H9 (cell line): ENCODE measurements at regions not wholly inside any gene's neighbourhood (a gene's known extent, or its start where the extent isn't known, plus 50 kb on each side); places are given as distances from the start of the nearest gene placed in this dataset.

ENCODE experiments used
- DNase-seq: peaks from one replicate; pipeline ENCODE4 v3.0.0-alpha.2; 2017
- H2AFZ ChIP-seq: one replicate; pipeline ENCODE4 v1.6.1; 2013; ENCODE audit warnings: mild to moderate bottlenecking, low read length, control low read depth, moderate library complexity
- H2AK5ac ChIP-seq: 2 replicates; pipeline ENCODE4 v1.6.1; 2013; ENCODE audit warnings: low read length, control low read depth, mixed read lengths; ENCODE audit not compliant: insufficient read length
- H2BK120ac ChIP-seq: one replicate; pipeline ENCODE4 v1.6.1; 2013; ENCODE audit warnings: low read depth, mild to moderate bottlenecking, low read length, control low read depth, inconsistent platforms; ENCODE audit not compliant: poor library complexity, severe bottlenecking
- H2BK12ac ChIP-seq: 2 replicates; pipeline ENCODE4 v1.6.1; 2013; ENCODE audit warnings: low read length, control low read depth, mixed read lengths, low read depth; ENCODE audit not compliant: insufficient read length
- H2BK15ac ChIP-seq: 2 replicates; pipeline ENCODE4 v1.6.1; 2013; ENCODE audit warnings: low read depth, low read length, control low read depth
- H2BK20ac ChIP-seq: one replicate; pipeline ENCODE4 v1.6.1; 2013; ENCODE audit warnings: low read depth, mild to moderate bottlenecking, low read length, control low read depth, inconsistent platforms; ENCODE audit not compliant: poor library complexity, severe bottlenecking
- H2BK5ac ChIP-seq: 2 replicates; pipeline ENCODE4 v1.6.1; 2013; ENCODE audit warnings: low read length, control low read depth, mixed read lengths; ENCODE audit not compliant: insufficient read length
- H3K14ac ChIP-seq: 2 replicates; pipeline ENCODE4 v1.6.1; 2013; ENCODE audit warnings: low read length, control low read depth; ENCODE audit not compliant: insufficient read depth
- H3K18ac ChIP-seq: 2 replicates; pipeline ENCODE4 v1.6.1; 2013; ENCODE audit warnings: low read depth, mild to moderate bottlenecking, mixed read lengths, low read length, control low read depth; ENCODE audit not compliant: insufficient read length
- H3K23ac ChIP-seq: 2 replicates; pipeline ENCODE4 v1.6.1; 2013; ENCODE audit warnings: low read length, control low read depth, mixed read lengths, low read depth; ENCODE audit not compliant: insufficient read length
- H3K23me2 ChIP-seq: 2 replicates; pipeline ENCODE4 v1.6.1; 2013; ENCODE audit warnings: low read depth, mild to moderate bottlenecking, mixed read lengths, low read length, control low read depth; ENCODE audit not compliant: insufficient read length, poor library complexity, severe bottlenecking
- H3K27ac ChIP-seq: 2 replicates; pipeline ENCODE4 v1.5.1; 2013; ENCODE audit warnings: low read length, control low read depth, mixed read lengths, low read depth; ENCODE audit not compliant: insufficient read length
- H3K27me3 ChIP-seq: 2 replicates; pipeline ENCODE4 v1.6.1; 2013; ENCODE audit warnings: low read length, control low read depth, inconsistent platforms; ENCODE audit not compliant: insufficient read depth
- H3K4ac ChIP-seq: 2 replicates; pipeline ENCODE4 v1.6.1; 2013; ENCODE audit warnings: low read depth, mild to moderate bottlenecking, control low read depth, inconsistent platforms, low read length, moderate library complexity
- H3K4me1 ChIP-seq: 2 replicates; pipeline ENCODE4 v1.6.1; 2013; ENCODE audit warnings: low read length, control low read depth, inconsistent platforms; ENCODE audit not compliant: insufficient read depth
- H3K4me2 ChIP-seq: 2 replicates; pipeline ENCODE4 v1.6.1; 2013; ENCODE audit warnings: low read length, control low read depth, mixed read lengths; ENCODE audit not compliant: insufficient read length, insufficient read depth
- H3K56ac ChIP-seq: 2 replicates; pipeline ENCODE4 v1.6.1; 2013; ENCODE audit warnings: low read depth, mild to moderate bottlenecking, mixed read lengths, low read length, control low read depth; ENCODE audit not compliant: insufficient read length
- H3K79me1 ChIP-seq: 2 replicates; pipeline ENCODE4 v1.6.1; 2013; ENCODE audit warnings: low read depth, mild to moderate bottlenecking, moderate library complexity, low read length, control low read depth, inconsistent platforms; ENCODE audit not compliant: insufficient read depth, poor library complexity, severe bottlenecking
- H3K79me2 ChIP-seq: 2 replicates; pipeline ENCODE4 v1.6.1; 2013; ENCODE audit warnings: low read length, control low read depth, inconsistent platforms; ENCODE audit not compliant: insufficient read depth
- H3K9ac ChIP-seq: 2 replicates; pipeline ENCODE4 v1.6.1; 2013; ENCODE audit warnings: low read length, control low read depth, mixed read lengths; ENCODE audit not compliant: insufficient read length; ENCODE audit errors: extremely low read depth
- H3K9me3 ChIP-seq: one replicate; pipeline ENCODE4 v1.6.1; 2013; ENCODE audit warnings: low read depth, low read length, inconsistent platforms; ENCODE audit not compliant: control insufficient read depth
- H3T11ph ChIP-seq: one replicate; pipeline ENCODE4 v1.6.1; 2013; ENCODE audit warnings: mild to moderate bottlenecking, low read length, control low read depth, inconsistent platforms
- H4K20me1 ChIP-seq: one replicate; pipeline ENCODE4 v1.6.1; 2013; ENCODE audit not compliant: control insufficient read depth, insufficient read length, insufficient read depth
- H4K5ac ChIP-seq: 2 replicates; pipeline ENCODE4 v1.6.1; 2013; ENCODE audit warnings: low read depth, mild to moderate bottlenecking, mixed read lengths, low read length, control low read depth; ENCODE audit not compliant: insufficient read length
- H4K8ac ChIP-seq: replicated peaks from 2 replicates; pipeline ENCODE4 v1.6.1; 2013; ENCODE audit warnings: low read length, control low read depth, mixed read lengths, low read depth; ENCODE audit not compliant: insufficient read length
- H4K91ac ChIP-seq: 2 replicates; pipeline ENCODE4 v1.6.1; 2013; ENCODE audit warnings: low read depth, mild to moderate bottlenecking, moderate library complexity, mixed read lengths, low read length, control low read depth; ENCODE audit not compliant: insufficient read length
- H3K27ac Mint-ChIP-seq, 3 experiments: 2 replicates in 2 of 3; 3 replicates in 1 of 3; pipeline ENCODE4 v1.8.0; 2020 to 2021; ENCODE audit warnings: mixed read lengths in 3 of 3, mild to moderate bottlenecking in 1 of 3, moderate library complexity in 1 of 3
- H3K27me3 Mint-ChIP-seq: 2 replicates; pipeline ENCODE4 v1.8.0; 2021; ENCODE audit warnings: low read depth, mild to moderate bottlenecking, moderate library complexity, mixed read lengths
- H3K36me3 Mint-ChIP-seq, 3 experiments: 2 replicates in 2 of 3; 3 replicates in 1 of 3; pipeline ENCODE4 v1.8.0; 2020 to 2021; ENCODE audit warnings: low read depth in 3 of 3, mixed read lengths in 3 of 3; ENCODE audit not compliant: insufficient read depth in 1 of 3
- H3K4me1 Mint-ChIP-seq, 2 experiments: 2 replicates each; pipeline ENCODE4 v1.8.0; 2020; ENCODE audit warnings: mixed read lengths in 2 of 2
- H3K4me3 Mint-ChIP-seq, 2 experiments: 2 replicates in 1 of 2; 3 replicates in 1 of 2; pipeline ENCODE4 v1.8.0; 2020 to 2021; ENCODE audit warnings: mild to moderate bottlenecking in 2 of 2, mixed read lengths in 2 of 2, moderate library complexity in 1 of 2
- H3K9me3 Mint-ChIP-seq, 2 experiments: 2 replicates in 1 of 2; 3 replicates in 1 of 2; pipeline ENCODE4 v1.8.0; 2020; ENCODE audit warnings: mild to moderate bottlenecking in 2 of 2, mixed read lengths in 2 of 2, moderate library complexity in 1 of 2
- WGBS: extraction: QIAGEN DNeasy Blood & Tissue Kit; methylation state at CpG from one replicate; pipeline ENCODE4 v1.1.7; 2013; ENCODE audit warnings: missing lambda C conversion rate, low lambda C conversion rate, mixed read lengths; ENCODE audit not compliant: insufficient read length; ENCODE audit errors: extremely low coverage; 5-methylcytosine and 5-hydroxymethylcytosine counted together
- TF ChIP-seq, protein P1 (sequence below): fragments of 200-600 bp; sonication (generic); conservative IDR thresholded peaks from 3 replicates; pipeline ENCODE4 v1.8.0; 2021; ENCODE audit warnings: antibody characterized with exemption, mild to moderate bottlenecking

DNA sequence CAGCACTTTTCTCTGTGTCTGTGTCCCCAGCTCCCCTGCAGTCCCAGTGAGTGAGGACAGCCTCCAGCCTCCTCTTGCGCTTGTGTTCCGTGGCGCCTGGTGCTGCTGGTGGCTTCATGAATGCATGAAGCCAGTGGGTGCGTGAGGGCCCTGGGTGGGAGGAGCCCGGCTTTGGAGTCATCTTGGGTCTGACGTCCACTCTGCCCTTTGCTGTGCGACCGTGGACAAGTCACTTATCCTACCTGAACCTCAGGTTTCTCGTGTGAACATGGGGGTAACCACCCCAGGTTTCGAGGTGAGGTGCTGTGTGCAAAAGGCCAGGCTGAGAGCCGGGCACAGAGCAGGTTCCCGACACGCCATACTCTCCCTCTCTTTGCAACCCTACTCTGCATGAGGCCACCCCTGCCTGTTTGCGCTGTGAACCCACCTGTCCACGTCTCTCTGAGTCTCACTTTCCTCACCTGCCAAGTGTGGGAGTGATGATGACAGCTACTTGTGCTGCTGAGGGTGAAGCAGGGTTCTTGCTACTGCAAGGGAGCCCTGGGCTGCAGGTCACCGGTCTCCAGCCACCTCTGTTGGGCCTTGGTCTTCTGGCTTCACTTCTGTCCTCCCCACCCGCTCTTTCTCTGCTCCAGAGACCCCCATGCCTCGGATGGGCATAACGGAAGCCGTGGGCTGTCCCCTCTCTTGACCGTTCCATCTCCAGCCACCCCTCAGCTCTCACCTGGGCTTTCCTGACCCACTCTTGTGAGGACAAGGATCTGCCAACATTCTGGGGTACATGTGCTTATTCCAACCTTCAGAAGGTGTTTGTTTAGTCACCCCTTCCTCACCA lies 537.6 kb downstream of the TBC1D22A start:
- Mint-ChIP-seq H3K9me3 (peaks cover 52 to 55% of the 10 kb centered on the region in 2 experiments), H3K4me1 (no peaks in the 10 kb centered on the region), H3K36me3 (peaks cover 12 to 41% (median 18%) of the 10 kb centered on the region in 3 experiments; a peak in 6 of 7 replicates), H3K4me3 (no peak overlapping the region; a peak in 1 of 5 replicates), H3K27ac (no peak overlapping the region), H3K27me3 (peaks cover 6% of the 10 kb centered on the region)
- no peak overlapping the region for H4K5ac ChIP-seq
- no peak overlapping the region for H3T11ph ChIP-seq
- no peak overlapping the region for H2AK5ac ChIP-seq
- DNase-seq, result no peak
- H3K18ac ChIP-seq, result no peak overlapping the region
- no peaks in the 10 kb centered on the region for H3K23me2 ChIP-seq
- H3K9me3 ChIP-seq, result peaks cover 98% of the 10 kb centered on the region
- H2BK5ac ChIP-seq, result no peak overlapping the region
- TF ChIP-seq, protein P1, sequence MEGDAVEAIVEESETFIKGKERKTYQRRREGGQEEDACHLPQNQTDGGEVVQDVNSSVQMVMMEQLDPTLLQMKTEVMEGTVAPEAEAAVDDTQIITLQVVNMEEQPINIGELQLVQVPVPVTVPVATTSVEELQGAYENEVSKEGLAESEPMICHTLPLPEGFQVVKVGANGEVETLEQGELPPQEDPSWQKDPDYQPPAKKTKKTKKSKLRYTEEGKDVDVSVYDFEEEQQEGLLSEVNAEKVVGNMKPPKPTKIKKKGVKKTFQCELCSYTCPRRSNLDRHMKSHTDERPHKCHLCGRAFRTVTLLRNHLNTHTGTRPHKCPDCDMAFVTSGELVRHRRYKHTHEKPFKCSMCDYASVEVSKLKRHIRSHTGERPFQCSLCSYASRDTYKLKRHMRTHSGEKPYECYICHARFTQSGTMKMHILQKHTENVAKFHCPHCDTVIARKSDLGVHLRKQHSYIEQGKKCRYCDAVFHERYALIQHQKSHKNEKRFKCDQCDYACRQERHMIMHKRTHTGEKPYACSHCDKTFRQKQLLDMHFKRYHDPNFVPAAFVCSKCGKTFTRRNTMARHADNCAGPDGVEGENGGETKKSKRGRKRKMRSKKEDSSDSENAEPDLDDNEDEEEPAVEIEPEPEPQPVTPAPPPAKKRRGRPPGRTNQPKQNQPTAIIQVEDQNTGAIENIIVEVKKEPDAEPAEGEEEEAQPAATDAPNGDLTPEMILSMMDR, result no peak
- no peaks in the 10 kb centered on the region for H3K4me1 ChIP-seq
- no peak overlapping the region for H4K8ac ChIP-seq
- H3K27me3 ChIP-seq, result no peaks in the 10 kb centered on the region
- WGBS, result no CpG with 5 or more reads among the region's 21 CpGs
- no peak overlapping the region for H2AFZ ChIP-seq
- H4K20me1 ChIP-seq, result no peaks in the 10 kb centered on the region
- no peaks in the 10 kb centered on the region for H3K79me2 ChIP-seq
- no peak overlapping the region for H3K4ac ChIP-seq
- no peak overlapping the region for H2BK15ac ChIP-seq
- H3K4me2 ChIP-seq, result no peak overlapping the region
- H2BK20ac ChIP-seq, result no peak overlapping the region
- no peak overlapping the region for H4K91ac ChIP-seq
- no peak overlapping the region for H3K27ac ChIP-seq
- H3K23ac ChIP-seq, result no peak overlapping the region
- no peak overlapping the region for H3K14ac ChIP-seq
- H3K79me1 ChIP-seq, result no peaks in the 10 kb centered on the region
- no peak overlapping the region for H3K56ac ChIP-seq
- H2BK12ac ChIP-seq, result no peak overlapping the region
- no peak overlapping the region for H3K9ac ChIP-seq
- no peak overlapping the region for H2BK120ac ChIP-seq
